Hepatocyte (in vitro differentiated cells): ENCODE measurements at regions not wholly inside any gene's neighbourhood (a gene's known extent, or its start where the extent isn't known, plus 50 kb on each side); places are given as distances from the start of the nearest gene placed in this dataset.

Experiments used
- EZH2 ChIP-seq: fragments of 200-600 bp; sonication (generic); IDR thresholded peaks from 2 replicates; pipeline ENCODE4 v1.6.1; 2016; ENCODE audit warnings: antibody characterized with exemption, mild to moderate bottlenecking, borderline replicate concordance
- TF ChIP-seq, protein P1 (sequence below): fragments of 200-600 bp; sonication (generic); IDR thresholded peaks from 2 replicates; pipeline ENCODE4 v1.5.1; 2016; ENCODE audit warnings: antibody characterized with exemption, mild to moderate bottlenecking; ENCODE audit not compliant: poor library complexity

DNA sequence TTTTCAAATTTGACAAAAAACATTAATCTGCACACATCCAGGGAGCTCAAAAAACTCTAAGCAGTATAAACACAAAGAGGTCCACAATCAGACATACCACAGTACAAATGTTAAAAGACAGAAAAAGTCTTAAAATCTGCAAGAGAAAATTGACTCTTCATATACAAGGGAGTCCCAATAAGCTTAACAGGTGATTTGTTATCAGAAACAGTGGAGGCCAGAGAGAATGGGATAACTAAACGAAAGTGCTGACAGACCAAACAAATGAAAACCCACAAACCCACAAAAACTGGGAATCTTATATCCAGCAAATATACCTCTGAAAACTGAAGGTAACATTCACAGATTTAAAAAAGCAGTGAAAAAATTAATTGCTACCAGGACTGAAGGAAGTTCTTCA lies 182.0 kb upstream of the PAQR3 start:
- TF ChIP-seq, protein P1, sequence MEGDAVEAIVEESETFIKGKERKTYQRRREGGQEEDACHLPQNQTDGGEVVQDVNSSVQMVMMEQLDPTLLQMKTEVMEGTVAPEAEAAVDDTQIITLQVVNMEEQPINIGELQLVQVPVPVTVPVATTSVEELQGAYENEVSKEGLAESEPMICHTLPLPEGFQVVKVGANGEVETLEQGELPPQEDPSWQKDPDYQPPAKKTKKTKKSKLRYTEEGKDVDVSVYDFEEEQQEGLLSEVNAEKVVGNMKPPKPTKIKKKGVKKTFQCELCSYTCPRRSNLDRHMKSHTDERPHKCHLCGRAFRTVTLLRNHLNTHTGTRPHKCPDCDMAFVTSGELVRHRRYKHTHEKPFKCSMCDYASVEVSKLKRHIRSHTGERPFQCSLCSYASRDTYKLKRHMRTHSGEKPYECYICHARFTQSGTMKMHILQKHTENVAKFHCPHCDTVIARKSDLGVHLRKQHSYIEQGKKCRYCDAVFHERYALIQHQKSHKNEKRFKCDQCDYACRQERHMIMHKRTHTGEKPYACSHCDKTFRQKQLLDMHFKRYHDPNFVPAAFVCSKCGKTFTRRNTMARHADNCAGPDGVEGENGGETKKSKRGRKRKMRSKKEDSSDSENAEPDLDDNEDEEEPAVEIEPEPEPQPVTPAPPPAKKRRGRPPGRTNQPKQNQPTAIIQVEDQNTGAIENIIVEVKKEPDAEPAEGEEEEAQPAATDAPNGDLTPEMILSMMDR, result no peak
- TF ChIP-seq EZH2, result no peak
